GM12801 (cell line): ENCODE measurements at regions not wholly inside any gene's neighbourhood (a gene's known extent, or its start where the extent isn't known, plus 50 kb on each side); places are given as distances from the start of the nearest gene placed in this dataset.

Source experiments
- CTCF ChIP-seq: IDR thresholded peaks from one replicate; pipeline ENCODE4 v1.5.1; 2011; ENCODE audit warnings: control low read depth; ENCODE audit not compliant: insufficient read length; ENCODE audit errors: extremely low read depth

GRCh38 chr18:986051-986450 lies 81.4 kb downstream of the ADCYAP1 start:
- no peak for TF ChIP-seq CTCF

GRCh38 chr18:986552-986951 lies 81.9 kb downstream of the ADCYAP1 start:
- no peak for TF ChIP-seq CTCF

GRCh38 chr18:987325-988186 lies 82.9 kb downstream of the ADCYAP1 start:
- no peak for TF ChIP-seq CTCF

- no peak for TF ChIP-seq CTCF
Observed at GRCh38 chr18:989425-989824, 84.8 kb downstream of the ADCYAP1 start.

- TF ChIP-seq CTCF: no peak
Observed at GRCh38 chr18:990197-990596, 85.5 kb downstream of the ADCYAP1 start.

- TF ChIP-seq CTCF: no peak
Observed at GRCh38 chr18:991441-991840, 86.8 kb downstream of the ADCYAP1 start.

GRCh38 chr18:993560-993959 lies 88.9 kb downstream of the ADCYAP1 start:
- no peak for TF ChIP-seq CTCF

- no peak for TF ChIP-seq CTCF
Observed at GRCh38 chr18:995629-996028, 91.0 kb downstream of the ADCYAP1 start.
